ENCODE measurements at regions not wholly inside any gene's neighbourhood (a gene's known extent, or its start where the extent isn't known, plus 50 kb on each side); places are given as distances from the start of the nearest gene placed in this dataset.

DNA sequence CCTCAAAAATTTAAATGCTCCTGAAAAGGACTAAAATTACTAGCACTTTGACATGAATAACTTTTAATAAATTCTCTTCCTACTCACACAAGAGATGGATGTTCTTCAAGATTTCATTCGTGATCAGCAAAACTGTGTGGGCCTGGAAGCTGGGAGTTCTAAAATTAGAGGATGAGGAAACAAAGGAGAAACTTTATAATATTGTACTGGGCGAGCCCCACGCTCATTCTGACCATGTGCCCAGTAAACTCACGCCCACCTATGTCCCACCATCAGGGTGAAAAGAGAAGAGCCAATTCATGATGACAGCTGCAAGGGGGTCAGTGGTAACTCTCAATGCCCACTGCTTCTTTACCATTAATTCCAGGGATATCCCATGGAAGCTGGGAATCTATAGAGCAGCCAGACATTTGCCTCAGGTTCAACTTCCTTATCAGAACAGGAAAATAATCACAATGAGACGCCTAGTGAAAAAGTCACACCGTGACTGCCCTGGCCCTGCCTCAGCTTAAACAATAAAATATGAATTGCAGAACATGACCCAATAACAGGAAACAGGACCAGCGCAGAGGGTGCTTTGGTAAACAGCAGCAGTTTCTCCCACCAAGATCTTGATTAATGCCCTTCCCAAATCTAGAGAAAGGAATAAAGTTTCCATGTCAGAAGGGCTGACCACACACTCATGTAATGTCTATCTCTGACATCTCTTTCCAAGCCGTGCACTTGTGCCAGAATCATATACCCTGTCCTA is 438.6 kb downstream of the TXNL1 start:
- Histone ChIP-seq H3K9me3 (ENCODE audit: insufficient read depth in 2 of 2, low read depth in 1 of 2, low read length in 1 of 2) (peaks cover 0 to 8% of the 10 kb centered on the region in 2 experiments; a peak in 1 of 4 replicates), H2BK120ac (replicated peaks; ENCODE audit: low read depth, low read length) (no peak overlapping the region), H4K91ac (replicated peaks; ENCODE audit: insufficient read length, low read length) (no peak overlapping the region), H2AFZ (ENCODE audit: low read length) (no peak overlapping the region), H4K20me1 (replicated peaks in 1 of 2; ENCODE audit: control insufficient read depth in 1 of 2, insufficient read depth in 2 of 2, low read length in 2 of 2) (no peaks in the 10 kb centered on the region), H3K4me2 (ENCODE audit: insufficient read depth in 1 of 2, low read depth in 2 of 2, low read length in 2 of 2) (no peak overlapping the region), H3K27ac (ENCODE audit: low read depth, low read length) (no peak overlapping the region), H3K23ac (ENCODE audit: insufficient read length) (no peak overlapping the region), H3K4me3 (ENCODE audit: extremely low read depth in 1 of 4, insufficient read depth in 2 of 4, low read depth in 3 of 4, low read length in 4 of 4) (no peak overlapping the region), H3K9ac (replicated peaks in 1 of 4; ENCODE audit: extremely low read depth in 1 of 4, low read depth in 3 of 4, low read length in 3 of 4) (no peak overlapping the region), H3K4ac (replicated peaks; ENCODE audit: insufficient read length, low read depth, low read length) (no peak overlapping the region), H2BK20ac (ENCODE audit: low read length) (no peak overlapping the region), H3K36me3 (ENCODE audit: control insufficient read depth in 2 of 4, insufficient read depth in 4 of 4, low read length in 3 of 4) (no peaks in the 10 kb centered on the region), H3K56ac (replicated peaks; ENCODE audit: insufficient read length, low read depth, low read length) (no peak overlapping the region), H4K8ac (ENCODE audit: extremely low read depth, insufficient read depth, low read length) (no peak overlapping the region), H3K18ac (ENCODE audit: extremely low read depth, low read length) (no peak overlapping the region), H3K27me3 (replicated peaks in 1 of 4; ENCODE audit: control insufficient read depth in 3 of 4, extremely low read depth in 1 of 4, insufficient read depth in 3 of 4, low read length in 3 of 4) (no peaks in the 10 kb centered on the region), H2BK15ac (ENCODE audit: low read length) (no peak overlapping the region), H3K4me1 (replicated peaks in 1 of 4; ENCODE audit: control insufficient read depth in 3 of 4, insufficient read depth in 4 of 4, low read length in 3 of 4) (no peaks in the 10 kb centered on the region), H3K14ac (ENCODE audit: insufficient read length) (no peak overlapping the region), H3K79me1 (ENCODE audit: low read depth, low read length) (no peaks in the 10 kb centered on the region), H3K79me2 (ENCODE audit: control insufficient read depth in 1 of 2, insufficient read depth in 2 of 2, low read length in 2 of 2) (no peaks in the 10 kb centered on the region), H2BK12ac (ENCODE audit: low read depth, low read length) (no peak overlapping the region), H2BK5ac (ENCODE audit: low read depth, low read length) (no peak overlapping the region), H3K23me2 (ENCODE audit: low read depth, low read length) (no peaks in the 10 kb centered on the region), H4K5ac (ENCODE audit: insufficient read length, low read depth, low read length) (no peak overlapping the region), H2AK5ac (ENCODE audit: low read depth, low read length) (no peak overlapping the region)
- ChIA-PET POLR2A (ENCODE audit: partially characterized antibody) (no interaction called here), CTCF (ENCODE audit: partially characterized antibody) (no interaction called here)
- FAIRE-seq, result no peak
- 94% methylated on average over 8 of the region's 8 CpGs; no CpG with 5 or more reads in 1 of the 2 experiments for WGBS, 2 experiments (ENCODE audit: extremely low coverage in 1 of 2, insufficient coverage in 1 of 2, insufficient read length in 1 of 2, insufficient replicate concordance in 2 of 2, low coverage in 1 of 2, low lambda C conversion rate in 2 of 2, missing lambda C conversion rate in 1 of 2)
- DNase-seq (ENCODE audit: low read depth in 1 of 2, low spot score in 2 of 2), result no peak
- TF ChIP-seq TCF12 (IDR thresholded peaks at IDR 0.05; ENCODE audit: low read depth, low read length) (no peak), POU5F1 (IDR thresholded peaks at IDR 0.05; ENCODE audit: low read depth, low read length) (no peak)

Measured in H1 (cell line).